Stimulated activated memory B cell treated with anti-CD40 and anti-IgM and Interleukin-4, amounts not matched to agents 10 μg/mL and 1 μg/mL and 100 μg/mL, for 72 hours (primary cell): ENCODE measurements at regions not wholly inside any gene's neighbourhood (a gene's known extent, or its start where the extent isn't known, plus 50 kb on each side); places are given as distances from the start of the nearest gene placed in this dataset.

ENCODE experiments used
- ATAC-seq: fragments of 150-1000 bp; cut with Tn5 transposase; 2 replicates; pipeline ENCODE4 v1.10.0; 2021
- H3K27ac Mint-ChIP-seq: one replicate; pipeline ENCODE4 v1.8.0; 2022; ENCODE audit warnings: mild to moderate bottlenecking, mixed read lengths
- H3K27me3 Mint-ChIP-seq: one replicate; pipeline ENCODE4 v1.8.0; 2022; ENCODE audit warnings: mixed read lengths
- H3K36me3 Mint-ChIP-seq: one replicate; pipeline ENCODE4 v1.8.0; 2022; ENCODE audit warnings: mixed read lengths
- H3K4me1 Mint-ChIP-seq: one replicate; pipeline ENCODE4 v1.8.0; 2022; ENCODE audit warnings: mixed read lengths
- H3K4me3 Mint-ChIP-seq: one replicate; pipeline ENCODE4 v1.8.0; 2022; ENCODE audit warnings: mild to moderate bottlenecking, moderate library complexity, mixed read lengths
- H3K9me3 Mint-ChIP-seq: one replicate; pipeline ENCODE4 v1.8.0; 2022; ENCODE audit warnings: mixed read lengths

DNA sequence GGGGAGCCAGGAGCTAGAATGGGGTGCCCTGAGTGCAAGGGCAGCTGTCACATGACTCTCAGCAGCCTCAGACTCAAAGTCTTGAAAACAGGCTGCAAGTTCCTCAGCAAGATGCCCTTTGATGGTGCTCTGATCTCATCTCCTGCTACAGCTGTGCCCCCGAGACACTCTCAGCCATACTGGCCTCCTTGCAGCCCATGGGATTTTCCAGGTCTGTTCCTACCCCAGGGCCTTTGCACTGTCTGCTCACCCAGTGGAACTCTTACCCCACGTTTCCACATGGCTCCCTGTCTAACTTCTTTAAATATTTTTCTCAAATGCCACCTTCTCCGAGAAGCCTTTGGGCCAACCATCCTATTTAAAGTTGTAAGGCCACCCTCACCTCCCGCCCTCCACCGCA, 146.9 kb downstream of the C16orf95 start:
- Mint-ChIP-seq H3K4me1 (no peaks in the 10 kb centered on the region), H3K27ac (no peak overlapping the region), H3K27me3 (peaks cover 8% of the 10 kb centered on the region), H3K36me3 (no peaks in the 10 kb centered on the region), H3K9me3 (peaks cover 6% of the 10 kb centered on the region), H3K4me3 (no peak overlapping the region)
- no peak for ATAC-seq

DNA sequence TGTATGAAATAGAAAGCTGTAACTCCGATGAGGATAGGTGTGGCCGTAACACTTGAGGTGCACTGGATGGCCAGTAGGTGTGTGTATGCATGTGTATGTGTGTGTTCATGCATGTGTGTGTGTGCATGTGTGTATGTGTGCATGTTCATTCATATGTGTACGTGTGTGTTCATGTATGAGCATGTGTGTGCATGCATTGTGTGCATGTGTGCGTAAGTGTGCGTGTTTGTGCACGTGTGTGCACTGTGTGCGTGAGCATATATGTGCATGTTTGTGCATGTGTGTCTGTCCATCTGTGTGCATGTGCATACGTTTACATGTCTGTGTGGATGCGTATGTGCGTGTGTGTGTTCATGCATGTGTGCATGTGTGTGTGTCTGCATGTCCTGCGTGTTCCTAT, 145.5 kb downstream of the C16orf95 start:
- Mint-ChIP-seq H3K9me3 (peaks cover 6% of the 10 kb centered on the region), H3K27ac (no peak overlapping the region), H3K4me1 (no peaks in the 10 kb centered on the region), H3K27me3 (peaks cover 11% of the 10 kb centered on the region), H3K36me3 (no peaks in the 10 kb centered on the region), H3K4me3 (no peak overlapping the region)
- ATAC-seq = no peak

DNA sequence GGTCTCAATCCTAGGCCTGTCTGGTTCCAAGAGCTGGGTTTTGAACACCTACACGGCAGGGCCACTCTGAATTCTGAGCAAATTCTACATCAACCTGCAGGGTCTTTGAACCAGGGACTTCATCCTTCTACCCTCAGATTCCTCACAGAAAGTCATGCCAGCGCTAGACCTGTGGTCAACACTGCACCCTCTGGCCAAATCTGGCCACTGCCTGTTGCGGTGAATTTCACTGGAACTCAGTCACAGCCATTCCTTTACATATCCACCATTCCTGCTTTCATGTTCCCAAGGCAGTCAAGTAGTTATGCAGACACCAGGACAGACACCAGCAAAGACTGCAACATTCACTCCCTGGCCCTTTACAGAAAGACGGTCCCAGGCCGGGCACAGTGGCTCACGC, 144.6 kb downstream of the C16orf95 start:
- Mint-ChIP-seq H3K27ac (no peak overlapping the region), H3K9me3 (peaks cover 3% of the 10 kb centered on the region), H3K4me3 (no peak overlapping the region), H3K36me3 (no peaks in the 10 kb centered on the region), H3K4me1 (no peaks in the 10 kb centered on the region), H3K27me3 (peaks cover 20% of the 10 kb centered on the region)
- no peak for ATAC-seq

DNA sequence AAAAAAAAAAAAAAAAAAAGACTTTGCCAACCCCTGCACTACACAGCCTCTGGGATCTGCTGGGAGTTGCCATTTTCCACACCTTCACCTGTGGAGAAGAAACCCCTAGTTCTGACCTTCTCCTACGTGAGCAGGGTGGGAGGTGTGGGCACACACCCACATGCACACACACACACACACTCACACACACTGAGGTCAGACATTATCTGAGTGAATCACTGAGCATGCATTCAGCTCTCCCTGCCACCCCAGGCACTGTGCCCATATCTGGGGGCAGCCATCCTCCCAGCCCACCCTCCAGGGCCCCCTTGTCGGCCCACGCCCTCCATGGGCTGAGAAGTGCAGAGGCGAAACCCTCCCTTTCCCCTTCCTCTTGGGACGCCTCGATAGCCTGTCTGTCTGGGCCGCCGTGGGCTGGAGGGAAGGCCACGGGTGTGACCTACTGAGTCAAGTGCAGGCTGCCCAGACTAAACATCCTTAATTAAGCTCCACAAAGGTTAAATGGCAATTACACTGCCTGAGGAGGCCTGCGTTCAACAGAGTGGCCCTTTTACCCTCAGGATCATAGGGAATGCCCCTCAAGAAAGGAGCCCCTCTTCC, 143.8 kb downstream of the C16orf95 start:
- Mint-ChIP-seq H3K9me3 (no peaks in the 10 kb centered on the region), H3K27me3 (peaks cover 28% of the 10 kb centered on the region), H3K4me3 (no peak overlapping the region), H3K36me3 (no peaks in the 10 kb centered on the region), H3K4me1 (no peaks in the 10 kb centered on the region), H3K27ac (no peak overlapping the region)
- ATAC-seq = no peak

DNA sequence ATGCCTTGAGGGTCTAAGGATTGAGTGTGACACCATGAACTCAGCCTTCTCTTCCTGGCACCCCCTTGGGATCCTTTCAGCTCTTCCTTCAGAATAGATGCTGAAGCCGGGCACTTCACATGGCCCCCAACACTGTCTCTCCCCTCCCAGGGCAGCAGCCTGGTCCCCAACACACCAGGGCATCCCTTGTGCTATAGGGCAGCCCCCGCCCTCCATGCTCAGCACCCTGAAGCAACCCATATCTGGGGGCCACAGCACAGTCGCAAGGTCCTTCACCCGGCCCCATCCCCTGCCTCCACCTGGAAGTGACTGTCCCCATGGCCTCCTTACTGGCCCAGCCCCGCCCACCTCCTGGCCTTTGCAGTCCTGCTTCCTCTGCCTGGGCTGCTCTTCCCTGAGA, 143.1 kb downstream of the C16orf95 start:
- peaks cover 34% of the 10 kb centered on the region for H3K27me3 Mint-ChIP-seq
- H3K9me3 Mint-ChIP-seq = no peaks in the 10 kb centered on the region
- no peak overlapping the region for H3K27ac Mint-ChIP-seq

DNA sequence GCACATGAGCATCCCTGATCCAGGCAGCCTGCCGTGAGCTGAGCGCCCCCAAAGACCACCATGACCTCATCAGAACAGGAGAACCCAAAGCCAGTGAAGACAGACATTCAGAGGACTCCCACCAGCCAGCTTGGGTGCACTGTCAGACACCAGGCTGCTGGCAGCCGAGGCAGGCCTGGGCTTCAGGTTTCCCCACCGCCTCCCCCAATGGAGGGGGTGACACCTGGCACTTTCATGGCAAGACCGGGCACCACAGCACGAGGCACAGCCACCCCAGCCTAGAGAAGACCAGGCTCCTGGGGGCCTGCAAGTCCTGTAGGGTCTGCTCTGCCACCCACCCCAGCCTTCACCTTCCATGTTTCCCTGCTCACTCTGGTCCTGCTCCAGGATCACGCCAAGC, 140.5 kb downstream of the C16orf95 start:
- H3K36me3 Mint-ChIP-seq = no peaks in the 10 kb centered on the region
- no peak overlapping the region for H3K27ac Mint-ChIP-seq
- H3K4me1 Mint-ChIP-seq = no peaks in the 10 kb centered on the region
- no peak overlapping the region for H3K4me3 Mint-ChIP-seq
- no peaks in the 10 kb centered on the region for H3K9me3 Mint-ChIP-seq
- ATAC-seq = no peak
- H3K27me3 Mint-ChIP-seq = peaks cover 51% of the 10 kb centered on the region

More for the DNA sequence above, 143.1 kb downstream of the C16orf95 start:
- Mint-ChIP-seq H3K4me1 (no peaks in the 10 kb centered on the region), H3K36me3 (no peaks in the 10 kb centered on the region), H3K4me3 (no peak overlapping the region)
- no peak for ATAC-seq

DNA sequence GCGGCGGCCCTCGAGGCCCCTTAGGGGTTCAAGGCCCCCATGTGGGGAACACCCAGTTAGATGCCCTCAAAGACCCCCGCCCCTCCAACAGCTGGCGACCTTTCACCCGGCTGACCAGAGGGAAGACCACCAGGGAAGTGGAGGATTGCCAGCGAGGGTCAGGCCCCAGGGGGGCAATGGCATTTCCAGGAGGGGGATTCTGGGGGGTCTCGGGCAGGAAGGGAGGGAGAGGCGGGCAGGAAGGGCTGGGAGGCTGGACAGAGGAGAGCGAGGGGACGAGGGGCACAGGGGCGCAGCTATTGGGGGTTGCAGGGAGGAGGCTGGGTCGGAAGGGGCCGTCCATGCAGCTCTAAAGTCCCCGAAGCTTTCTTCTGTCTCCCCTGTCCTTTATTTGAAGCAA, 139.5 kb downstream of the C16orf95 start:
- H3K4me3 Mint-ChIP-seq = no peak overlapping the region
- no peaks in the 10 kb centered on the region for H3K36me3 Mint-ChIP-seq
- ATAC-seq = no peak
- H3K27ac Mint-ChIP-seq = no peak overlapping the region
- no peaks in the 10 kb centered on the region for H3K9me3 Mint-ChIP-seq
- H3K27me3 Mint-ChIP-seq = peaks cover 51% of the 10 kb centered on the region
- H3K4me1 Mint-ChIP-seq = no peaks in the 10 kb centered on the region

DNA sequence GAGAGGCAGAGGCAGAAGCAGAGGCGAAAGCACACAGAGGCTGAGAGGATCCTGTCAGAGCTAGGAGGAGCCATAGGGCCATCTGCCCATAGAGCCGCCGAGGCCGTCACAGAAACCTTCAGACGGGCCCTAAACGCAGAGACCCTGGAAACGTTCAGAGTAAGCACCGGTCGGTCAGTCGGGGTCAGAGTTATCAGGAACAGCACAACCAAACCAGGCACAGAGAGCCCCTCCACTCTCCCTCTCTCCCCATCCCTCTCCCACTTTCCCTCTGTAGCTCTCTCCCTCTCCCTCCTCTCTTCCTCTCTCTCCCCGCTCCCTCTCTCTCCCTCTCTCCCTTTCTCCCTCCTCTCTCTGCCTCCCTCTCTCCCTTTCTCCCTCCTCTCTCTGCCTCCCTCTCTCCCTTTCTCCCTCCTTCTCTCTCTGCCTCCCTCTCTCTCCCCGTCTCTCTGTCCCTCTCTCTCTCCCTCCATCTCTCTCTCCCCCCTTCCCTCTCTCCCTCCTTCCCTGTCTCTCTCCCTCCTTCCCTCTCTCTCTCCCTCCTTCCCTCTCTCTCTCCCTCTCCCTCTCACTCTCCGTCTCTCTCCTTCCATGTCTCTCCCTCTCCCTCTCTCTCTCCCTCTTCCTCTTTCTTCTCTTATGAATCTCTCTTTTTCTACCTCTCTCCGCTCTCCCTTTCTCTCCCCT, 138.9 kb downstream of the C16orf95 start:
- peak; percentile 6 for ATAC-seq
- Mint-ChIP-seq H3K4me1 (no peaks in the 10 kb centered on the region), H3K9me3 (no peaks in the 10 kb centered on the region), H3K27me3 (peaks cover 51% of the 10 kb centered on the region), H3K27ac (no peak overlapping the region), H3K36me3 (no peaks in the 10 kb centered on the region), H3K4me3 (no peak overlapping the region)

DNA sequence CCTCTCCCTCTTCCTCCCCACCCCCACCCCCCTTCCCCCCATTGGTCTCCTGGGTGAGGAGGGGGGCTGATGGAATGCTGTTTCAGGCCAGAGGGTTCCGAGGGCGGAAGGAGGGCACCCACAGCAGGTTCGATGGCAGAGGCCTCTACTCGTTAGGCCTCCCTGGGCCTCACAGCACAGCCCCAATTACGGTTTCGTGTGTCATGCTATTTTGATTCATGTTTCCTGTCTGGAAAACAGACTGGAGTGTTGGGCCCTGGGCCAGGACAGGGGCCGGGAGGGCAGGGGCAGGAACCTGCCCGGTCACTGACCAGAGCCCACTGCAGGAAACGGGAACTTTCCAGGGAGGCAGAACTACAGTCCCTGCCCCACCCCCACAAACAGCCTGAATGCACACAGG, 138.2 kb downstream of the C16orf95 start:
- Mint-ChIP-seq H3K4me1 (no peaks in the 10 kb centered on the region), H3K27ac (no peak overlapping the region), H3K27me3 (peaks cover 51% of the 10 kb centered on the region), H3K4me3 (no peak overlapping the region), H3K9me3 (no peaks in the 10 kb centered on the region), H3K36me3 (no peaks in the 10 kb centered on the region)
- ATAC-seq = no peak

DNA sequence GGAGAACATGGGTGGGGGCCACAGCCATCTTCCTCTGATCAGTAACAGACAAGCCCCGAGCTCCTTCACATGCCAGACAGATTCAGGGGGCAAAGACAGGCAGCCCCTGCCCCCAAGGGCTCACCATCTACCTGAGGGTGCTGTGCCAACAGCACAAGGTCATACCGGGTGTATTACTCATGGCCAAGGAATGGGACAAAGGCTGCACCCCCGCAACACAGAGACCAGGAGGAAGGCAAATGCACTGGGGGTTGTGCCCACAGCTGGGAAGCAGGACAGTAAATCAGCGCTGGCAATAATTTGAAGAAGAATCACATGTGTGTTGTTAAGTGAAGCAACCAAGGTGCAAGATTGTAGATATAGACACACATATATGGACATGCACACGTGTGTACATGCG, 137.1 kb downstream of the C16orf95 start:
- ATAC-seq = no peak
- Mint-ChIP-seq H3K4me1 (no peaks in the 10 kb centered on the region), H3K27ac (no peak overlapping the region), H3K27me3 (peaks cover 45% of the 10 kb centered on the region), H3K4me3 (no peak overlapping the region), H3K9me3 (no peaks in the 10 kb centered on the region), H3K36me3 (no peaks in the 10 kb centered on the region)

DNA sequence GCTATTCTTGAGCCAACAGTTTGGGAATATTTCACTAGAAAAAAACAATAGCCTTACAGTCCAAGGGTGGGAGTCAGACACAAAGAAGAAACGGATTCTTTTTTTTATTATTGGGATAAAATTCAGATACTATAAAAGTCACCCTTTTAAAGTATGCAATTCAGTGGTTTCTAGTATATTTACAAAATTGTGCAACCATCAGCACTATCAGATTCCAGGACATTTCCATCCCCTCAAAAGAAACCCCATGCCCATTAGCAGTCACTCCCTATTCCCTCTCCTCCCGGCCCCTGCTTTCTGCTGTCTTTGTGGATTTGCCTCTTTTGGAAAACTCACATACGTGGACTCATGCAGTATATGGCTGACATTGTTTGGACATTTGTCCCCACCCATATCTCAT, 134.4 kb downstream of the C16orf95 start:
- Mint-ChIP-seq H3K4me1 (no peaks in the 10 kb centered on the region), H3K9me3 (peaks cover 10% of the 10 kb centered on the region), H3K36me3 (no peaks in the 10 kb centered on the region), H3K4me3 (no peak overlapping the region), H3K27ac (no peak overlapping the region), H3K27me3 (peaks cover 30% of the 10 kb centered on the region)
- no peak for ATAC-seq

DNA sequence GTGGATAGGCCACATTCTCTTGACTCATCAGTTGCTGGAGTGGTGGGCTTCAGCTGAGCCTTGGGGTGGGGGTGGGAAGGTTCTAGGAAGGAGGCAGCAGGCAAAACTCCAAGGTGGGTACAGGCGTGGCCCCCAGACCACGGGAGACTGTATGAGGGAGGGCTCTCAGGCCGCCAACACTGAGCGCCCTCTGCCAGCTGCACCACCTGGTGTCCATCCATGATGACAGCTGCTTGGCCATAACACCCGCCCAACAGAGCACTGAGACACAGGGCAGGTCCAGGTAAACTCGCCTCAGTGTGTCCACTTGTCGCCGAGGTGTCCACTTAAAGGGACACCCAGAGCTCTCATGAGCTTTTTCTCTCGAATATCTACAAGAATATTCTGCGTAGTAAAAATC, 133.5 kb downstream of the C16orf95 start:
- H3K4me1 Mint-ChIP-seq = no peaks in the 10 kb centered on the region

DNA sequence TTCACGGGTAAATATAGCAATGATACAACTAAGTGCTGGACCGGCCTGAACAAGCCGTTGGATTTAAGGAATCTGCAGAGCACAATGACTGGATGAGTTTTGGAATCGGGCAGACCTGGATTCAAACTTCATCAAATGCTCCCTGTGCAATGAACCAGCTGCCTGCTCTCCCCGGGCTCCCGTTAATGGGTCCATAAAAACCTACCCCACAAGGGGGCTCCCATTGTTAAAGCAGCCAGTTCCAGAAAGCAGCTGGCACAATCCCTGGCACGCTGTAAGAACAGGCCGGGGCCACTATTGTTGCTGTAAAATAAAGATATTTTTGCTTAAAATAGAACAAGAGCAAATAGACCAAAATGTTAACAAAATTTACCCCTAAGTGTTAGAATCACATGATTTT, 131.9 kb downstream of the C16orf95 start:
- H3K27me3 Mint-ChIP-seq = peaks cover 6% of the 10 kb centered on the region

More for the DNA sequence above, 133.5 kb downstream of the C16orf95 start:
- H3K36me3 Mint-ChIP-seq = no peaks in the 10 kb centered on the region
- ATAC-seq = no peak
- H3K4me3 Mint-ChIP-seq = no peak overlapping the region
- H3K27me3 Mint-ChIP-seq = peaks cover 21% of the 10 kb centered on the region
- H3K27ac Mint-ChIP-seq = no peak overlapping the region
- peaks cover 16% of the 10 kb centered on the region for H3K9me3 Mint-ChIP-seq

DNA sequence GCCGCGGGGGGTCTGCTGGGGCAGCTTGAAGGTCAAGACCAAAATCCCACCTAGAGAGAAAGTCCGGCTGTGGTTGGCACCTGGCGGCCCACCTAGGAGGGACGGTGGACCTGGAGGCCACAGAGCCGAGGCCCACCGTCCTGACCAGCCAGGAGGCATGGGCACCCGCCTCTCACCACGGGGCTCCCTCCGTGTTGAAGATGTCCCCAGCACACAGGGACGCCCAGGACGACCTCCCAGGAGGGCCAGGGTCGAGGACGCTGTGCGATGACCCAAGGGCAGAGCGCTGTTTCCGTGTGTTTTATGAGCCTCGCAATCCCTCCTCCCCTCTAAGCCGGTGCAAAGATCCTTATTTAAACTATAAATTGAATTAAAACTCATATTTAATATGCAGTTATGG, 131.2 kb downstream of the C16orf95 start:
- Mint-ChIP-seq H3K4me1 (no peaks in the 10 kb centered on the region), H3K27me3 (no peaks in the 10 kb centered on the region), H3K36me3 (no peaks in the 10 kb centered on the region), H3K9me3 (peaks cover 20% of the 10 kb centered on the region), H3K4me3 (no peak overlapping the region), H3K27ac (no peak overlapping the region)
- no peak for ATAC-seq

More for the DNA sequence above, 131.9 kb downstream of the C16orf95 start:
- Mint-ChIP-seq H3K4me3 (no peak overlapping the region), H3K9me3 (peaks cover 18% of the 10 kb centered on the region), H3K36me3 (no peaks in the 10 kb centered on the region), H3K4me1 (no peaks in the 10 kb centered on the region), H3K27ac (no peak overlapping the region)
- ATAC-seq = no peak

DNA sequence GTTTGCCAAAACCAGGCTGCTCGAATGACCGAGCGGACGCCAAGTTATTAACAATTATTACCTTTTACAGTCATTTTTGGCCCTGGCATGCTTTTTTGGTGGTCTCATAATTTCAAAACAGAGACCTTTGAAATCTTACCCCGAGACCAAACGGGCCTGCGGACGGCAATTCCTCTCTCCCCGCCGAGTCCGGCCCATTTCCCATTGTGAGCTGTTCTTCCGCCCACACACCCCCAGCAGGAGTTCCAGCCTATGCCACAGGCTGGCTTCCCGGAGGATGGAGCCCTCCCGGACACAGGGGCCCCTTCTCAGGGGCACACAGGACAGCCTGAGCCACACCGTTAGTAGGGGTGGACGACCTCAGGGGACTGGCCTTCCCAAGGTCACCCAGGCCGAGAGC, 130.7 kb downstream of the C16orf95 start:
- Mint-ChIP-seq H3K36me3 (no peaks in the 10 kb centered on the region), H3K27me3 (no peaks in the 10 kb centered on the region), H3K27ac (no peak overlapping the region), H3K9me3 (peaks cover 20% of the 10 kb centered on the region), H3K4me3 (no peak overlapping the region), H3K4me1 (no peaks in the 10 kb centered on the region)
- no peak for ATAC-seq

DNA sequence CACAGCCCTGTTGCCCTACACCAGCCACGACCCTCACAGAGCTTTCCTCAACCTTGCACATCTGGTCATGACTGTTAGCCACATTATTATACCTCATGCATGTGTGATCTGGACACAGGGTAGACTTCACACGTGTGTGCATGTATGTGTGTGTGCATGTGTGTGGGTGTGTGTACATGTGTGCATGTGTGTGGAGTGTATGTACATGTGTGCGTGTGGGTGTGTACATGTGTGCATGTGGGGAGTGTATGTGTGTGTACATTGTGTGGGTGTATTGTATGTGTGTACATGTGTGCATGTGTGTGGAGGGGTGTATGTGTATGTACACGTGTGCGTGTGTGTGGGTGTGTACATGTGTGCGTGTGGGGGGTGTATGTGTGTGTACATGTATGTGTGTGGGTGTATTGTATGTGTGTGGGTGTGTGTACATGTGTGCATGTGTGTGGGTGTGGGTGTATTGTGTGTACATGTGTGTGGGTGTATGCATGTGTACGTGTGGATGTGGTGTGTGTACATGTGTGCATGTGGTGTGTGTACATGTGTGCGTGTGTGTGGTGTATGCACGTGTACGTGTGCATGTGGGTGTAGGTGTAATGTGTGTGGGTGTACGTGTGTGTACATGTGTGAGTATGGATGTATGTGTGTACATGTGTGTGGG, 130.2 kb downstream of the C16orf95 start:
- H3K9me3 Mint-ChIP-seq = peaks cover 20% of the 10 kb centered on the region
- H3K4me3 Mint-ChIP-seq = no peak overlapping the region
- no peak overlapping the region for H3K27ac Mint-ChIP-seq
- H3K27me3 Mint-ChIP-seq = no peaks in the 10 kb centered on the region
- no peaks in the 10 kb centered on the region for H3K36me3 Mint-ChIP-seq
- no peaks in the 10 kb centered on the region for H3K4me1 Mint-ChIP-seq
- ATAC-seq = no peak
